NCI-H1105 treated with DMSO at 0.1 percent for 48 hours (cell line): ENCODE measurements at regions not wholly inside any gene's neighbourhood (a gene's known extent, or its start where the extent isn't known, plus 50 kb on each side); places are given as distances from the start of the nearest gene placed in this dataset.

Experiments used
- DNase-seq: peaks from one replicate; lab custom pipeline; 2025; lab: John Stamatoyannopoulos, UW

DNA sequence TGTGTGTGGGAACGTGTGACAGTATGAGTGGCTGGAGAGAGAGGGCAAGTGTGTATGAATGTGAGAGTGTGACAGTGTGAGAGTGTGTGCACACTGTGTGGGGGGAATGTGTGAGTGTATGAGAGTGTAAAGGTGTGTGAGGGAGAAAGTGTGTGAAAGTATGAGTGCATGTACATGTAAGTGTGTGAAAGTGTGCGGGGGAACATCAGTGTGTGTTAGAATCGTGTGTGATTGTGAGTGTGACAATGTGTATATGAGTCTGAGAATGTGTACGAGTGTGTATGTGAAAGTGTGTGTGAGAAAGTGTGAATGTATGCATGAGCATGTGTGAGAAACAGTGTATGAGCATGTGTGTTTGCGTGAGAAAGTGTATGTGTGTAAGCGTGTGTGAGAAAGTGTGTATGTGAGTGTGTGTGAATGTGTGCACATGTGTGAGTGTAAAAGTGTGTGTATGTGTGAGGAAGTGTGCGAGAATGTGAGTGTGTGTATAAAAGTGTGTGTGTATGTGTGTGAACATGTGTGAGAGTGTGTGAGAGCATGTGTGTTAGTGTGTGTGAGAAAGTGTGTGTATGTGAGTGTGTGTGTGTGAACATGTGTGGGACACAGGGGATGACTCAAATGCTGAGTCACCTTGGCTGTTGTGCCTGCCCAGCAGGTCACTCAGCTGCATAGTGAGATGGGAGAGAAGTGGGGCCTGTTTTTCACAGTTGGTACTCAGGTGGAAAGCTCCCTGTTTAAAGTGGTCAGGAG, 220.5 kb upstream of the TBX3 start:
- DNase-seq: no peak

DNA sequence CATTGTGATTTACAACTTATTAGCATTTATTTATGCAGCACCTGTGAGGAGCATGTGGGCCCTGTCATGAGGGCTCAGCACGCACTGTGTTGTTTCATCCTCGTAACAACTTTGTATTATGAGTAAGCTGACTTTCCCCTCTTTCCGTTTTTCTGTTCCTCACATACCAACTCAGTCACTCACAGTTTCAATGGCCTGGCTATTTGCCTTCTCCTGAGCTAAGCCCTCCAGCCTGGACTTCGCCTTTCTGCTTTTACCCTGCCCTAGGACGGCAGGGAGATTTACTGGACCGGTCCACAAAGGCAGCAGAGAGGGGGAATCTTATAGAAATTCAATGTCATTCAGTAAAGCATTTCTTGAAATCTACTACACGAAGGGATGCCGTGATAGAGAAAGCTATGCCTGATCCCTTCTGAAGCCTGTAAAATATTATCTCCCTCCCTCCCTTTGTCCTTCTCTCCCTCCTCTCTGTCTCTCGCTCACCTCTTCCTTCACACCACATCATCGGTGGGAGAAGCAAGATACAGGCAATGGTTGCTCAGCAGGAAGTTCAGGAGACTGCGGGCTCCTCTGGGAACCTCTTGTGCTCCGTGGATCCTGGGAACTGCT, 219.2 kb upstream of the TBX3 start:
- no peak for DNase-seq

DNA sequence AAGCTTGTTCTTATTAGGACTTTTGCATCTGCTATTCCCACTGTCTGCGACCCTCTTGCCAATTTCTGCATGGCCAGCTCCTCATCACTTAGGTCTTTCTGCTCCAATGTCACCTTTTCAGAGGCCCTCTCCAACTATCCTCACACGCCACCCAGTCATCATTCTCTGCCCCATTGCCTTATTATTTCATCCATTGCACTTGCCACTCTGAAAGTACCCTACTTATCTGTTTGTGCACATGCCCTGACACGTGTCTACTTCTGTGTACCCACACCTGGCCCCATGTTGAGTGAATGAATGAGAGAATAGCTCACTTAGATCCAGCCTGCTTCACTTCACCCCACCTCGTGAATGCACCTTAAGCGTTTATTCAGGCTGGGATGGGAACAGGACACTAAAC, 218.7 kb upstream of the TBX3 start:
- peak; percentile 85 for DNase-seq

GRCh38 chr12:114901316-114901715, 217.3 kb upstream of the TBX3 start:
- no peak for DNase-seq

DNA sequence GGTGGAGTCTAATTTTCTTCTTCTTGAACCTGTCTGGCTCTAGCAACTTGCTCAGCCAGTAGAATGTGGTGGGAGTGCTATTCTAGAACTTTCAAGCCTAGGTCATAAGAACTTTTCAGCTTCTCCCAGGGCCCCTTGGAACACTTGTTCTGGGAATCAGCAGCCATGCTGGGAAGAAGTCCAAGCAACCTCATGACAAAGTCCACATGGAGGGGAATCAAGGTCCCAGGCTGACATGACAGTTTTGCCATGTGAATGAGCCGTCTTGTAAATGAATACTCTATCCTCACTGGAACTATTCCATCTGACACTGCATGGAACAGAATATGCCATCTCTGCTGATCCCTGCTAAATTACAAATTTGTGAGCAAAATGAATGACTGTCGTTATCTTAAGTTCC, 214.2 kb upstream of the TBX3 start:
- no peak for DNase-seq

GRCh38 chr12:114895827-114896226, 211.9 kb upstream of the TBX3 start:
- DNase-seq: no peak

DNA sequence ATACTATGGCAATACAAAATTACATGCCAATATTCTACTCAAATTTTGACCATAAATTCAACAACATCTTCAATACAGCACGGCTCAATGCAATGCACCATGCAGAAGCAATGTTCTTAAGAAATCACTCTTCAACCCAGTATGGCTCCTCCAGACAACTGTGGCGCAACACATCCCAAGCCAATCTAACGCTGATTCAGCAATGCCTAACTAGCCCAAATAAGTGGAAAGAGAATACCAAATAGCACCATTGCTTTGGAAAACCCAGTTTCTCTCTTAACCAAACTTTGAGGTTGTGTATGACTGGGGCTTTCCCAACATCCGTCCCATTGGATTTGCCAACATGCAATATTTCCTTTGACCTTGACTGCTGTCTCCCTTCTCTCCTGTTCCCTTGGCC, 211.1 kb upstream of the TBX3 start:
- no peak for DNase-seq

GRCh38 chr12:114894076-114894475, 210.1 kb upstream of the TBX3 start:
- DNase-seq: peak; percentile 28

- DNase-seq: no peak
Measured at GRCh38 chr12:114888928-114889584, 205.1 kb upstream of the TBX3 start.

DNA sequence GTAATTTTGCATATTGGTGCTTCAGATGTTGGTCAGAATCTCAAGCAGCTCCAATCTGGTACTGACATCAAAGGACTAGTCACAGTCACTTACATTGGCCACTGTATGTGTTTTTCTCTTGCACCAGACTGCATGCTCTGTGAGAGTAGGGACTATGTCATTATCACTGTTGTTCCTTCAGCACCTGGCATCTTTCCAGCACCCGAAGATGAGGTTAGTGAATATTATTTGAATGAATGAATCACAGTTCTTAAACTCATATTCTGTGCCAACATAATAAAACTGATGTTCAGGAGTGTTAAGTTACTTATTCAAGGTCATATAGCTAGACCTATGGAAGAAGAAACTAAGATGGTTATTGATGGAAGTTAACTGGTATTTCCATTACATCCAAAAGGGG, 204.5 kb upstream of the TBX3 start:
- DNase-seq: peak; percentile 10

- DNase-seq: no peak
Measured at GRCh38 chr12:114885501-114885900, 201.5 kb upstream of the TBX3 start.

- DNase-seq: no peak
Measured at GRCh38 chr12:114884575-114884974, 200.6 kb upstream of the TBX3 start.

DNA sequence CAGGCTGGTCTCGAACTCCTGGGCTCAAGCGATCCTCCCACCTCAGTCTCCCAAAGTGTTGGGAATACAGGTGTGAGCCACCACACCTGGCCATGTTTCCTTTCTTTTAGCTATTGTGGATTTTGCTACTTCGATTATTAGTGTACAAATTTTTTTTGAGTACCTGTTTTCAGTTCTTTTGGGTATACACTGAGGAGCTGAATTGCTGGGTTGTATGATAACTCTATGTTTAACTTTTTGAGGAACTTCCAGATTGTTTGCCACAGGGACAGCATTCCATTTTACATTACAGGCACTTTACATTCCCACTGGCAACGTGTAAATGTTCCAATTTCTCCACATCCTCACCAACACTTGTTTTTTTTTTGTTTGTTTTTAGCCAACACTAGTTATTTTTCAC, 198.1 kb upstream of the TBX3 start:
- DNase-seq: no peak

DNA sequence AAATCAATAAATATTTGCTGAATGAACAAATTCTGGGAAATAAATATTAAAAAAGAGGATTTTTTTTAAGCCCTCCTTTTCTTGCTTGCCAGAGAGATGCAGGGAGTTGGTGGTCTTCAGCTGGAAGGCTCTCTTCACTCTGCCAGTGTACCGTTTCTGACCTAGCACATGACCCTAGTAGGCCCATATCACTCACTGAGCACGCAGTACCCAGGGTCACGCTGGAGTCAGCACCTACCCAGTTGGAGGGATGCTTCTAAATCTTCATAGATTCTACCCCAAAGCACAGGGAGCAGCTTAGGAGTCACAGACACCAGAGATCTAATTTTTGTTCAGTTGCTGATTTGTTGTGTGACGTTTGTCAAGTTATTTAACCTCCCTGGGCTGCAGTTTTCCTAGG, 195.4 kb upstream of the TBX3 start:
- no peak for DNase-seq

DNA sequence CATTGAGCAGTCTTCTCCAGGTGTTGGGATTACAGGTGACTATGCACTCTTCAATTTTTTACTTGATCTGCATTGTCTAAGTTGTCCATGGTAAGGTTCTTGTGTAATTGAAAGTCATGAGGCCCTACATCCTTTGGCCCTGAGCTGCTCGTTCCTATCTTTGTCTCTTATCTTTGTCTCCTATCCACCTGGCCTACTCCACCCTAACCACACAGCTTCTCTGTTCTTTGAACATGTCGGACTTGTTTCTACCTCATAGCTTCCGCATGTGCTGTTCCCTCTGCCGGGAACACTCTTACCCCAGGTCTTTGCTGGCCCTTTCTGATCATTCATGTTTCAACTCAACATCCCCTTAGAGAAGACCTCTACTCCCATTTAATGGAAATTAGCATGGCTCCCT, 194.8 kb upstream of the TBX3 start:
- DNase-seq: no peak

- no peak for DNase-seq
Measured at GRCh38 chr12:114876968-114877680, 193.1 kb upstream of the TBX3 start.

DNA sequence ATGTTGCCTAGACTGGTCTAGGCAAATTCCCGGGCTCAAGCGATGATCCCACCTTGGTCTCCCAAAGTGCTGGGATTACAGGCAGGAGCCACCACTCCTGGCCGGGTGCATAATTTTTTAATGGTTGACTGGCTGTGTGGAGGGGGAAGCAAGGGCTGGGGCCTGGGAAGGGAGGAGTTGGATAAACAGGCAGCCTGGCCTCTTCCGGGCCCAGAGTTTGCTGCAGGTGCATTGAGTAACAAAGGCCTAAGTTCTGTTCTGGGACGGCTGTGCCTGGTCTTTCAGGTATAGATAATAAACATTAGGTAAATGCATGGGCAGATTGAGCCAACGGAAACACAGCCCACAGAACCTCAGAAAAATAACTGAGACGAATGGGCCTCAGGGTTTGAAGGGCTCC, 191.3 kb upstream of the TBX3 start:
- no peak for DNase-seq

- no peak for DNase-seq
Measured at GRCh38 chr12:114873656-114874055, 189.7 kb upstream of the TBX3 start.

GRCh38 chr12:114868995-114869834, 185.2 kb upstream of the TBX3 start:
- peak; percentile 92 for DNase-seq

DNA sequence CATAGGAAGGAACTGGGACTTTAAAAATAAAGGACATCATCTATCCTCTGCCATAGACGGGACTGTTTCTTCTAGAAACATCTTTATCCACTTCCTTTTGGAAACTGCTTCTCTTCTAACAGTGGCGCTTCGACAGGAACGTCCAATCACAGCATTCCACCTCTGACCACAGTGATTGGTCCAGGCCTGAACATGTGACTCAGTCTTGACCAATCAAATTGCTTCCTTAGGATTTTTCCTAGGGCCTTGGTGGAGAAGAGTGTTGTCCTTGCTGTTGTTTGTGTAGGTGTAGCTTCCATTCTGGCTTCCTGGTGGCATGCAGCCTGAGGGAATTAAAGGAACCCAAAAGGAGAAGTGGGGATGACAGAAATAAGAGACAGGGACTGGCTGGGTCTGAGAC, 182.4 kb upstream of the TBX3 start:
- DNase-seq: no peak

GRCh38 chr12:114864837-114865551, 181.0 kb upstream of the TBX3 start:
- no peak for DNase-seq
